ENCODE measurements at regions not wholly inside any gene's neighbourhood (a gene's known extent, or its start where the extent isn't known, plus 50 kb on each side); places are given as distances from the start of the nearest gene placed in this dataset.

- Histone ChIP-seq H3K36me3 (ENCODE audit: insufficient read depth in 1 of 2, low read depth in 1 of 2) (no peaks in the 10 kb centered on the region), H3K4me3 (no peak overlapping the region), H3K9me3 (no peaks in the 10 kb centered on the region), H3K27ac (no peak overlapping the region), H3K4me1 (no peaks in the 10 kb centered on the region), H3K27me3 (ENCODE audit: insufficient read depth in 3 of 3, low read length in 2 of 3) (no peaks in the 10 kb centered on the region)
- no peak for DNase-seq
- TF ChIP-seq CTCF (IDR thresholded peaks at IDR 0.05): no peak
- 31 to 69% (median 69%) methylated on average over 2 of the region's 2 CpGs for WGBS, 3 donors
- intact Hi-C loops (cut with DNase I): no loop called here
- ATAC-seq: no peak
Observed at GRCh38 chr21:24781146-24781545, 826.1 kb downstream of the MRPL39 start.

GRCh38 chr21:24759348-24760075, 847.8 kb downstream of the MRPL39 start:
- intact Hi-C loops (cut with DNase I): no loop called here
- TF ChIP-seq CTCF (IDR thresholded peaks at IDR 0.05): no peak
- H3K27ac ChIP-seq: no peak overlapping the region
- 61 to 69% (median 63%) methylated on average over 3 of the region's 3 CpGs for WGBS, 3 donors
- no peak overlapping the region for H3K4me3 ChIP-seq
- no peaks in the 10 kb centered on the region for H3K4me1 ChIP-seq
- no peaks in the 10 kb centered on the region for H3K36me3 ChIP-seq (ENCODE audit: insufficient read depth in 1 of 2, low read depth in 1 of 2)
- H3K9me3 ChIP-seq: no peaks in the 10 kb centered on the region
- ATAC-seq (no peak), DNase-seq (no peak)
- no peaks in the 10 kb centered on the region for H3K27me3 ChIP-seq (ENCODE audit: insufficient read depth in 3 of 3, low read length in 2 of 3)

- WGBS, 3 donors: 86 to 87% (median 86%) methylated on average over 8 of the region's 8 CpGs
- ATAC-seq (no peak), DNase-seq (no peak)
- Histone ChIP-seq H3K9me3 (no peaks in the 10 kb centered on the region), H3K4me1 (no peaks in the 10 kb centered on the region), H3K36me3 (ENCODE audit: insufficient read depth in 1 of 2, low read depth in 1 of 2) (no peaks in the 10 kb centered on the region), H3K27ac (no peak overlapping the region), H3K27me3 (ENCODE audit: insufficient read depth in 3 of 3, low read length in 2 of 3) (no peaks in the 10 kb centered on the region), H3K4me3 (no peak overlapping the region)
- no peak for TF ChIP-seq CTCF (IDR thresholded peaks at IDR 0.05)
- intact Hi-C loops (cut with DNase I): no loop called here
Observed at GRCh38 chr21:24738063-24738462, 869.2 kb downstream of the MRPL39 start.

GRCh38 chr21:24737296-24737850, 869.9 kb downstream of the MRPL39 start:
- no peak for ATAC-seq
- 71 to 78% (median 72%) methylated on average over 5 of the region's 5 CpGs for WGBS, 3 donors
- intact Hi-C loops (cut with DNase I): no loop called here

More at GRCh38 chr21:24737296-24737850, 869.9 kb downstream of the MRPL39 start:
- no peak for DNase-seq
- H3K4me3 ChIP-seq: no peak overlapping the region
- H3K27ac ChIP-seq: no peak overlapping the region
- no peaks in the 10 kb centered on the region for H3K4me1 ChIP-seq
- no peaks in the 10 kb centered on the region for H3K27me3 ChIP-seq (ENCODE audit: insufficient read depth in 3 of 3, low read length in 2 of 3)
- H3K36me3 ChIP-seq (ENCODE audit: insufficient read depth in 1 of 2, low read depth in 1 of 2): no peaks in the 10 kb centered on the region
- no peak for TF ChIP-seq CTCF (IDR thresholded peaks at IDR 0.05)
- H3K9me3 ChIP-seq: no peaks in the 10 kb centered on the region

All from psoas muscle (tissue), 7 donors.